Stomach smooth muscle (tissue), 2 donors: ENCODE measurements at regions not wholly inside any gene's neighbourhood (a gene's known extent, or its start where the extent isn't known, plus 50 kb on each side); places are given as distances from the start of the nearest gene placed in this dataset.

Experiments used
- H3K27ac ChIP-seq: one replicate; pipeline ENCODE4 v1.7.0; 2013; ENCODE audit warnings: mild to moderate bottlenecking, low read length, inconsistent platforms
- H3K27me3 ChIP-seq, 2 donors: one replicate each; pipeline ENCODE4 v1.7.0; 2013; ENCODE audit warnings: low read length in 2 of 2; ENCODE audit not compliant: insufficient read depth in 2 of 2, control insufficient read depth in 1 of 2
- H3K36me3 ChIP-seq, 2 donors: one replicate each; pipeline ENCODE4 v1.7.0; 2013; ENCODE audit warnings: low read length in 2 of 2; ENCODE audit not compliant: control insufficient read depth in 2 of 2, insufficient read depth in 2 of 2
- H3K4me1 ChIP-seq: one replicate; pipeline ENCODE4 v1.7.0; 2013; ENCODE audit warnings: low read length; ENCODE audit not compliant: control insufficient read depth, insufficient read depth
- H3K4me3 ChIP-seq, 2 donors: one replicate each; pipeline ENCODE4 v1.7.0; 2013; ENCODE audit warnings: low read length in 2 of 2
- H3K9ac ChIP-seq, 2 donors: one replicate each; pipeline ENCODE4 v1.7.0; 2013; ENCODE audit warnings: low read length in 2 of 2, mild to moderate bottlenecking in 1 of 2
- H3K9me3 ChIP-seq, 2 donors: one replicate each; pipeline ENCODE4 v1.7.0; 2013; ENCODE audit warnings: low read length in 2 of 2; ENCODE audit not compliant: control insufficient read depth in 2 of 2
- donor health status: healthy.
- donor health status: Pancreatic carcinoma.

GRCh38 chr5:1934801-1935429 is 52.2 kb upstream of the IRX4 start:
- Histone ChIP-seq H3K36me3 (no peaks in the 10 kb centered on the region), H3K4me1 (peaks cover 13% of the 10 kb centered on the region), H3K9me3 (peaks cover 0 to 5% of the 10 kb centered on the region in 2 donors), H3K4me3 (no peak overlapping the region), H3K27ac (no peak overlapping the region), H3K9ac (no peak overlapping the region), H3K27me3 (peaks cover 3 to 19% of the 10 kb centered on the region in 2 donors)

- H3K27me3 ChIP-seq = peaks cover 11 to 23% of the 10 kb centered on the region in 2 donors
- H3K9ac ChIP-seq = no peak overlapping the region
- peaks cover 13% of the 10 kb centered on the region for H3K4me1 ChIP-seq
- no peak overlapping the region for H3K27ac ChIP-seq
- H3K36me3 ChIP-seq = no peaks in the 10 kb centered on the region
- peaks cover 0 to 5% of the 10 kb centered on the region in 2 donors for H3K9me3 ChIP-seq
- no peak overlapping the region for H3K4me3 ChIP-seq
These were observed 51.3 kb upstream of the IRX4 start for GRCh38 chr5:1934056-1934394.

GRCh38 chr5:1933364-1934055 is 50.8 kb upstream of the IRX4 start:
- Histone ChIP-seq H3K9ac (no peak overlapping the region), H3K27me3 (peaks cover 12 to 23% of the 10 kb centered on the region in 2 donors), H3K27ac (no peak overlapping the region), H3K4me1 (peaks cover 13% of the 10 kb centered on the region), H3K9me3 (peaks cover 0 to 5% of the 10 kb centered on the region in 2 donors), H3K36me3 (no peaks in the 10 kb centered on the region), H3K4me3 (no peak overlapping the region)
